ENCODE measurements at regions not wholly inside any gene's neighbourhood (a gene's known extent, or its start where the extent isn't known, plus 50 kb on each side); places are given as distances from the start of the nearest gene placed in this dataset.

DNA sequence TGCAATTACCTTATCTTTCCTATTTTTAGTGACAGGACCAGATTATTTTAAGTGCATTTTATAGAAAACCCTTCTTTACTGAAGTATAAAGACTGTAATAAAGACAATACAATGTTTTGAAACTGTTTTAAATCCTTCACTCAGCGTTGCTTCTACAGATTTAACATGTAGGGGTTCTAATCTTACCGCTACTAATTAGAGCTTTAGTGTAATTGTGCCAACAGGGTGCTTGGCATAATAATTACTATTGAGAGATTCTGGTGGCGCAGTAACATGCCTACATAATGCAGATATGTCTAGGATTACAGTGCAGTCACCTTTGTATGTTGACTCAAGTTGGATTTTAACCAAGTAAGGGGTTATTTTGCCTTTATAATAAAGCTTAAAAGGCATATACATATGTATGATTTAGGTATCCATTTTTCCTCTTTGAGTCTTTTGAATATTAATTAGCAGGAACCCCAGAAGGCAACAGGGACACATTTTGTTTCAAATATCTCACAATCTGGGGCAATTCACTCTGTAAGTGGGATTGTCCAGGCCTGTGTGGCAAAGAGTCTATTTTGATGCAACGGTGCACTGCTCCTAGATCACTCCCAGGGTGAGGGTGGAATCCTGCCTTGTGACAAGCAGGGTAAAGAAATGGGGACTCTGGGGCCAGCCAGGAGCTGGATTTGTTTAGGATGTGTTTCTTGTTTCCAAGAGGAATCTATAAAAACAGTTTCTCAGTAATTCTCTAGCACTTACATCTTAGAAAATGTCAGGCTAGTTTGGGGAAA, 604.7 kb upstream of the SALL1 start:
- H3K9me3 ChIP-seq (ENCODE audit: control insufficient read depth, low read length), result no peaks in the 10 kb centered on the region

DNA sequence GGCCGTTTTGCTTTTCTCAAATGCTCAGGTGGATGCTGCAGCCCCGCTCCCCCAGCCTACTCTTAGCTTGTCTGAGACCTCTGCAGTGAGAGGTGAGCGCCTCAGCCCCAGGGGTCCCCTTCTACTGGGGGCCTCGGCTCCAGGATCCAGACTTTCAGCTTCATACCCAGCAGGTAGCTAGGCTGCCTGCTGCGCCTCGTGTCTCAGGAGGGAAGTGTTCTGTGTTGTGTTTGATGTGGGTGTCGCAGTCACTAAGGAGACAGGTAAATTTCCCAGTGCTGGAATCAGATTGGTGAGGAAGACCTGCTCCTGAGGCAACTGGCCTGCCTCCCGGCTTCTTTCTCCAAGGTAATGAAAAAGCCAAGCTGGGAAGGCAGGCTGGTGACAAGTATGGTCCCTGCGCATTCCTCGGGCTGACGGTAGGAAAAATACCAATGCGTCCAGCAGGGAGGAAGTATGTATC, 604.0 kb upstream of the SALL1 start:
- Histone ChIP-seq H3K4me1 (ENCODE audit: control insufficient read depth, insufficient read depth, low read length, poor library complexity, severe bottlenecking) (no peaks in the 10 kb centered on the region), H3K4me3 (ENCODE audit: insufficient read depth, low read depth, low read length, poor library complexity, severe bottlenecking) (no peak overlapping the region), H3K36me3 (ENCODE audit: control insufficient read depth, insufficient read depth, low read length) (no peaks in the 10 kb centered on the region), H3K27ac (ENCODE audit: insufficient read depth, low read length, poor library complexity, severe bottlenecking) (no peak overlapping the region), H3K27me3 (replicated peaks; ENCODE audit: control insufficient read depth, insufficient read depth, low read length, poor library complexity, severe bottlenecking) (no peaks in the 10 kb centered on the region), H3K9me3 (ENCODE audit: control insufficient read depth, low read length) (no peaks in the 10 kb centered on the region)
- DNase-seq, result no peak

More for the DNA sequence above, 604.7 kb upstream of the SALL1 start:
- H3K4me3 ChIP-seq (ENCODE audit: insufficient read depth, low read depth, low read length, poor library complexity, severe bottlenecking), result no peak overlapping the region
- H3K4me1 ChIP-seq (ENCODE audit: control insufficient read depth, insufficient read depth, low read length, poor library complexity, severe bottlenecking), result no peaks in the 10 kb centered on the region
- no peaks in the 10 kb centered on the region for H3K27me3 ChIP-seq (replicated peaks; ENCODE audit: control insufficient read depth, insufficient read depth, low read length, poor library complexity, severe bottlenecking)
- DNase-seq, result no peak
- H3K27ac ChIP-seq (ENCODE audit: insufficient read depth, low read length, poor library complexity, severe bottlenecking), result no peak overlapping the region
- no peaks in the 10 kb centered on the region for H3K36me3 ChIP-seq (ENCODE audit: control insufficient read depth, insufficient read depth, low read length)

- Histone ChIP-seq H3K9me3 (ENCODE audit: control insufficient read depth, low read length) (no peaks in the 10 kb centered on the region), H3K4me3 (ENCODE audit: insufficient read depth, low read depth, low read length, poor library complexity, severe bottlenecking) (no peak overlapping the region), H3K4me1 (ENCODE audit: control insufficient read depth, insufficient read depth, low read length, poor library complexity, severe bottlenecking) (no peaks in the 10 kb centered on the region), H3K36me3 (ENCODE audit: control insufficient read depth, insufficient read depth, low read length) (no peaks in the 10 kb centered on the region), H3K27me3 (replicated peaks; ENCODE audit: control insufficient read depth, insufficient read depth, low read length, poor library complexity, severe bottlenecking) (no peaks in the 10 kb centered on the region), H3K27ac (ENCODE audit: insufficient read depth, low read length, poor library complexity, severe bottlenecking) (no peak overlapping the region)
- DNase-seq, result no peak
These were observed 602.5 kb upstream of the SALL1 start for GRCh38 chr16:51753467-51754127.

- Histone ChIP-seq H3K27me3 (replicated peaks; ENCODE audit: control insufficient read depth, insufficient read depth, low read length, poor library complexity, severe bottlenecking) (no peaks in the 10 kb centered on the region), H3K27ac (ENCODE audit: insufficient read depth, low read length, poor library complexity, severe bottlenecking) (no peak overlapping the region), H3K4me1 (ENCODE audit: control insufficient read depth, insufficient read depth, low read length, poor library complexity, severe bottlenecking) (no peaks in the 10 kb centered on the region), H3K4me3 (ENCODE audit: insufficient read depth, low read depth, low read length, poor library complexity, severe bottlenecking) (no peak overlapping the region), H3K9me3 (ENCODE audit: control insufficient read depth, low read length) (no peaks in the 10 kb centered on the region), H3K36me3 (ENCODE audit: control insufficient read depth, insufficient read depth, low read length) (no peaks in the 10 kb centered on the region)
- DNase-seq, result no peak
These were observed 601.4 kb upstream of the SALL1 start for GRCh38 chr16:51752438-51752995.

- Histone ChIP-seq H3K27ac (ENCODE audit: insufficient read depth, low read length, poor library complexity, severe bottlenecking) (no peak overlapping the region), H3K27me3 (replicated peaks; ENCODE audit: control insufficient read depth, insufficient read depth, low read length, poor library complexity, severe bottlenecking) (no peaks in the 10 kb centered on the region), H3K4me3 (ENCODE audit: insufficient read depth, low read depth, low read length, poor library complexity, severe bottlenecking) (no peak overlapping the region), H3K4me1 (ENCODE audit: control insufficient read depth, insufficient read depth, low read length, poor library complexity, severe bottlenecking) (no peaks in the 10 kb centered on the region), H3K9me3 (ENCODE audit: control insufficient read depth, low read length) (no peaks in the 10 kb centered on the region), H3K36me3 (ENCODE audit: control insufficient read depth, insufficient read depth, low read length) (no peaks in the 10 kb centered on the region)
- no peak for DNase-seq
These were observed 596.3 kb upstream of the SALL1 start for GRCh38 chr16:51747329-51747728.

- no peaks in the 10 kb centered on the region for H3K27me3 ChIP-seq (replicated peaks; ENCODE audit: control insufficient read depth, insufficient read depth, low read length, poor library complexity, severe bottlenecking)
- DNase-seq, result no peak
- no peak overlapping the region for H3K4me3 ChIP-seq (ENCODE audit: insufficient read depth, low read depth, low read length, poor library complexity, severe bottlenecking)
- H3K27ac ChIP-seq (ENCODE audit: insufficient read depth, low read length, poor library complexity, severe bottlenecking), result no peak overlapping the region
- no peaks in the 10 kb centered on the region for H3K9me3 ChIP-seq (ENCODE audit: control insufficient read depth, low read length)
- no peaks in the 10 kb centered on the region for H3K4me1 ChIP-seq (ENCODE audit: control insufficient read depth, insufficient read depth, low read length, poor library complexity, severe bottlenecking)
- H3K36me3 ChIP-seq (ENCODE audit: control insufficient read depth, insufficient read depth, low read length), result no peaks in the 10 kb centered on the region
These were observed 583.1 kb upstream of the SALL1 start for GRCh38 chr16:51734220-51734619.

DNA sequence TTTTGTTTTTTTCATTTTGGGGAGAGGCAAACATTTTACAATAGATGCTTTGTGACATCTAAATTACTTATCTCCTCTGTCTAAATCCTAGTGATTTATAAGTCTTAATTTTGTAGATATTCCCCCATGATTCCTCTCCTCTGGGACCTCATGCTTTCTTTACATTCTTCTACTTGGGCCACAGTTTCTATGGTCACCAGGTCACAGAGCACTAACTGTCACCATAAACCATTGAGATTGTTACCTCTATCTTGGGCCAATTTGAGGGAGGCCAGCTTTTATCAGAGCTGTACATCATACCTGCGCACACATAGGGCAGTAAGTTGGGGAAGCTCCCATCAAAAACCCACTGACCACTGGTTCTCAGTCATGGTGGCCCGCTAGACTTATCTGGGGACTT, 582.1 kb upstream of the SALL1 start:
- Histone ChIP-seq H3K4me3 (ENCODE audit: insufficient read depth, low read depth, low read length, poor library complexity, severe bottlenecking) (no peak overlapping the region), H3K27me3 (replicated peaks; ENCODE audit: control insufficient read depth, insufficient read depth, low read length, poor library complexity, severe bottlenecking) (no peaks in the 10 kb centered on the region), H3K27ac (ENCODE audit: insufficient read depth, low read length, poor library complexity, severe bottlenecking) (no peak overlapping the region), H3K4me1 (ENCODE audit: control insufficient read depth, insufficient read depth, low read length, poor library complexity, severe bottlenecking) (no peaks in the 10 kb centered on the region), H3K36me3 (ENCODE audit: control insufficient read depth, insufficient read depth, low read length) (no peaks in the 10 kb centered on the region), H3K9me3 (ENCODE audit: control insufficient read depth, low read length) (no peaks in the 10 kb centered on the region)
- DNase-seq, result no peak

- no peak for DNase-seq
These were observed 580.1 kb upstream of the SALL1 start for GRCh38 chr16:51731160-51731559.

GRCh38 chr16:51723036-51723724, 572.1 kb upstream of the SALL1 start:
- no peak overlapping the region for H3K4me3 ChIP-seq (ENCODE audit: insufficient read depth, low read depth, low read length, poor library complexity, severe bottlenecking)
- H3K4me1 ChIP-seq (ENCODE audit: control insufficient read depth, insufficient read depth, low read length, poor library complexity, severe bottlenecking), result no peaks in the 10 kb centered on the region
- no peaks in the 10 kb centered on the region for H3K27me3 ChIP-seq (replicated peaks; ENCODE audit: control insufficient read depth, insufficient read depth, low read length, poor library complexity, severe bottlenecking)
- H3K36me3 ChIP-seq (ENCODE audit: control insufficient read depth, insufficient read depth, low read length), result no peaks in the 10 kb centered on the region
- no peak for DNase-seq
- no peaks in the 10 kb centered on the region for H3K9me3 ChIP-seq (ENCODE audit: control insufficient read depth, low read length)
- H3K27ac ChIP-seq (ENCODE audit: insufficient read depth, low read length, poor library complexity, severe bottlenecking), result no peak overlapping the region

More at GRCh38 chr16:51731160-51731559, 580.1 kb upstream of the SALL1 start:
- H3K27ac ChIP-seq (ENCODE audit: insufficient read depth, low read length, poor library complexity, severe bottlenecking), result no peak overlapping the region
- no peaks in the 10 kb centered on the region for H3K9me3 ChIP-seq (ENCODE audit: control insufficient read depth, low read length)
- no peaks in the 10 kb centered on the region for H3K27me3 ChIP-seq (replicated peaks; ENCODE audit: control insufficient read depth, insufficient read depth, low read length, poor library complexity, severe bottlenecking)
- H3K4me1 ChIP-seq (ENCODE audit: control insufficient read depth, insufficient read depth, low read length, poor library complexity, severe bottlenecking), result no peaks in the 10 kb centered on the region
- no peak overlapping the region for H3K4me3 ChIP-seq (ENCODE audit: insufficient read depth, low read depth, low read length, poor library complexity, severe bottlenecking)
- no peaks in the 10 kb centered on the region for H3K36me3 ChIP-seq (ENCODE audit: control insufficient read depth, insufficient read depth, low read length)

Measured in effector memory CD4-positive, alpha-beta T cell (primary cell).